MM.1S (cell line): ENCODE measurements at regions not wholly inside any gene's neighbourhood (a gene's known extent, or its start where the extent isn't known, plus 50 kb on each side); places are given as distances from the start of the nearest gene placed in this dataset.

Source experiments
- DNase-seq: peaks from one replicate; pipeline ENCODE4 v3.0.0-alpha.2; 2015
- H2AFZ ChIP-seq: fragments of 300-600 bp; sonication (generic); 2 replicates; pipeline ENCODE4 v1.6.0; 2016; ENCODE audit warnings: antibody characterized with exemption, low read length
- H3F3A ChIP-seq: fragments of 300-600 bp; sonication (generic); 2 replicates; pipeline ENCODE4 v1.6.1; 2016; ENCODE audit warnings: mild to moderate bottlenecking, antibody characterized with exemption, low read length, moderate library complexity, mixed read lengths; ENCODE audit not compliant: insufficient read depth
- H3K27ac ChIP-seq: fragments of 300-600 bp; sonication (generic); 2 replicates; pipeline ENCODE4 v1.5.1; 2016; ENCODE audit warnings: mild to moderate bottlenecking, low read length
- H3K27me3 ChIP-seq: fragments of 300-600 bp; sonication (generic); replicated peaks from 2 replicates; pipeline ENCODE4 v1.6.0; 2016; ENCODE audit warnings: low read length; ENCODE audit not compliant: insufficient read depth
- H3K36me3 ChIP-seq: fragments of 300-600 bp; sonication (generic); replicated peaks from 2 replicates; pipeline ENCODE4 v1.6.1; 2016; ENCODE audit warnings: mild to moderate bottlenecking, low read length, mixed read lengths; ENCODE audit not compliant: insufficient read depth
- H3K4me1 ChIP-seq: fragments of 300-600 bp; sonication (generic); 2 replicates; pipeline ENCODE4 v1.6.1; 2016; ENCODE audit warnings: low read length, mixed read lengths
- H3K4me2 ChIP-seq: fragments of 300-600 bp; sonication (generic); 2 replicates; pipeline ENCODE4 v1.6.0; 2016; ENCODE audit warnings: low read depth, low read length
- H3K4me3 ChIP-seq: fragments of 300-600 bp; sonication (generic); 2 replicates; pipeline ENCODE4 v1.5.1; 2016; ENCODE audit warnings: low read length, mixed read lengths
- H3K79me2 ChIP-seq: fragments of 300-600 bp; sonication (generic); 2 replicates; pipeline ENCODE4 v1.6.1; 2016; ENCODE audit warnings: mixed run types, low read length, mixed read lengths
- H3K9ac ChIP-seq: fragments of 300-600 bp; sonication (generic); 2 replicates; pipeline ENCODE4 v1.6.1; 2016; ENCODE audit warnings: low read length, mixed read lengths
- H3K9me2 ChIP-seq: fragments of 300-600 bp; sonication (generic); replicated peaks from 2 replicates; pipeline ENCODE4 v1.6.1; 2016; ENCODE audit warnings: mild to moderate bottlenecking, low read length, mixed read lengths; ENCODE audit not compliant: insufficient read depth
- H3K9me3 ChIP-seq: fragments of 300-600 bp; sonication (generic); replicated peaks from 2 replicates; pipeline ENCODE4 v1.6.1; 2016; ENCODE audit warnings: mild to moderate bottlenecking, low read length, mixed read lengths; ENCODE audit not compliant: insufficient read depth
- H4K20me1 ChIP-seq: fragments of 300-600 bp; sonication (generic); 2 replicates; pipeline ENCODE4 v1.6.1; 2016; ENCODE audit warnings: mild to moderate bottlenecking, low read length, moderate library complexity, mixed read lengths; ENCODE audit not compliant: insufficient read depth
- EZH2 ChIP-seq: fragments of 300-600 bp; sonication (generic); optimal IDR thresholded peaks from 2 replicates; pipeline ENCODE3; 2017; ENCODE audit warnings: low read depth, mild to moderate bottlenecking, antibody characterized with exemption, low read length, mixed read lengths
- EZH2phosphoT487 ChIP-seq: fragments of 300-600 bp; sonication (generic); IDR thresholded peaks from 2 replicates; pipeline ENCODE4 v1.6.1; 2018; ENCODE audit warnings: antibody characterized with exemption, low read length
- TF ChIP-seq, protein P1 (sequence below): fragments of 300-600 bp; sonication (generic); IDR thresholded peaks from 2 replicates; pipeline ENCODE4 v1.5.1; 2016; ENCODE audit warnings: antibody characterized with exemption, low read length, mixed read lengths

DNA sequence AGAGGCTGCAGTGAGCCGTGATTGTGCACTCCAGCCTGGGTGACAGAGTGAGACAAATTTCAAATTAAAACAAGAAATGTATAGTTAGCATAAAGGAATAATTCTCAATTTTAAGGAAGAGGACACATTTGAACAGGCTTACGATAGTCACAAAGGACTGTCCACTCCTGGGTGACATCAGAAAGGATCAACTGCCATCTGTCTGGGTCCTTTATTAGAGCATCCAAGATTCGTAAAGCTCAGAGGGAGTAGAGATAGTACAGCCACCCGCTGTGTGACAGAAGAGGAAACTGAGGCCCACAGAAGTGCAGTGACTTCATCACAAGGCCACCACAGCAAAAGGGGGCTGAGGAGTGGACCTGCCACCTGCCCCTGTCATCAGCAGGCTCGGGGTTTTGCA, 149.3 kb upstream of the RBPJ start:
- Histone ChIP-seq H3K36me3 (no peaks in the 10 kb centered on the region), H4K20me1 (no peaks in the 10 kb centered on the region)

DNA sequence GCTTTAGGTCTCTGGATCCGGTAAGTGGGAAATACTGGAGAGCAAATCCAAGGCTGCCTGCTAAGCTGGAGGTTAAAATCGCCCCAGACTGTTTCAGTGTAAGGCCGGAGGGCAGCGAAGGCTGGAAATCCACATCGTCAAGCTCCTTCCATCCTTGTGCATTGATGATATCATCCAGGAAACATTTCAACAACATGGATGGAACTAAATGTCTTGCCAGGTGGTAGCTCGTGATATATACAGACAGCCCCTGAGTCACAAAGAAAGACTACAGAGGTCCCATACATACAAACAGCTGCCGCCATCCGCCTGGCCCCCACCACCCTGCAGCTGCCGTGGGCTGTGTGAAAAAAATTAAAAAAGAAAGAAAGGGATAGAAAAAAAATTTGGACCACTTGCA, 148.9 kb upstream of the RBPJ start:
- H2AFZ ChIP-seq: no peak overlapping the region
- H3K79me2 ChIP-seq: no peaks in the 10 kb centered on the region
- H3K36me3 ChIP-seq: no peaks in the 10 kb centered on the region
- no peak overlapping the region for H3K27ac ChIP-seq
- no peaks in the 10 kb centered on the region for H3K4me1 ChIP-seq
- H3K9me2 ChIP-seq: no peaks in the 10 kb centered on the region
- H3K4me2 ChIP-seq: no peak overlapping the region
- no peaks in the 10 kb centered on the region for H3K9me3 ChIP-seq
- no peaks in the 10 kb centered on the region for H3F3A ChIP-seq
- TF ChIP-seq EZH2phosphoT487 (no peak), EZH2 (no peak)
- TF ChIP-seq, protein P1, sequence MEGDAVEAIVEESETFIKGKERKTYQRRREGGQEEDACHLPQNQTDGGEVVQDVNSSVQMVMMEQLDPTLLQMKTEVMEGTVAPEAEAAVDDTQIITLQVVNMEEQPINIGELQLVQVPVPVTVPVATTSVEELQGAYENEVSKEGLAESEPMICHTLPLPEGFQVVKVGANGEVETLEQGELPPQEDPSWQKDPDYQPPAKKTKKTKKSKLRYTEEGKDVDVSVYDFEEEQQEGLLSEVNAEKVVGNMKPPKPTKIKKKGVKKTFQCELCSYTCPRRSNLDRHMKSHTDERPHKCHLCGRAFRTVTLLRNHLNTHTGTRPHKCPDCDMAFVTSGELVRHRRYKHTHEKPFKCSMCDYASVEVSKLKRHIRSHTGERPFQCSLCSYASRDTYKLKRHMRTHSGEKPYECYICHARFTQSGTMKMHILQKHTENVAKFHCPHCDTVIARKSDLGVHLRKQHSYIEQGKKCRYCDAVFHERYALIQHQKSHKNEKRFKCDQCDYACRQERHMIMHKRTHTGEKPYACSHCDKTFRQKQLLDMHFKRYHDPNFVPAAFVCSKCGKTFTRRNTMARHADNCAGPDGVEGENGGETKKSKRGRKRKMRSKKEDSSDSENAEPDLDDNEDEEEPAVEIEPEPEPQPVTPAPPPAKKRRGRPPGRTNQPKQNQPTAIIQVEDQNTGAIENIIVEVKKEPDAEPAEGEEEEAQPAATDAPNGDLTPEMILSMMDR: no peak
- no peak overlapping the region for H3K4me3 ChIP-seq
- DNase-seq: no peak
- no peak overlapping the region for H3K9ac ChIP-seq
- H4K20me1 ChIP-seq: no peaks in the 10 kb centered on the region
- H3K27me3 ChIP-seq: no peaks in the 10 kb centered on the region

More for the DNA sequence above, 149.3 kb upstream of the RBPJ start:
- H3K27ac ChIP-seq: no peak overlapping the region
- H3K4me1 ChIP-seq: no peaks in the 10 kb centered on the region
- no peaks in the 10 kb centered on the region for H3F3A ChIP-seq
- H2AFZ ChIP-seq: no peak overlapping the region
- H3K79me2 ChIP-seq: no peaks in the 10 kb centered on the region
- no peak overlapping the region for H3K4me2 ChIP-seq
- no peaks in the 10 kb centered on the region for H3K9me2 ChIP-seq
- H3K4me3 ChIP-seq: no peak overlapping the region
- no peaks in the 10 kb centered on the region for H3K27me3 ChIP-seq
- no peak for TF ChIP-seq EZH2phosphoT487
- TF ChIP-seq, protein P1: no peak
- no peak for TF ChIP-seq EZH2
- H3K9ac ChIP-seq: no peak overlapping the region
- no peak for DNase-seq
- H3K9me3 ChIP-seq: no peaks in the 10 kb centered on the region

DNA sequence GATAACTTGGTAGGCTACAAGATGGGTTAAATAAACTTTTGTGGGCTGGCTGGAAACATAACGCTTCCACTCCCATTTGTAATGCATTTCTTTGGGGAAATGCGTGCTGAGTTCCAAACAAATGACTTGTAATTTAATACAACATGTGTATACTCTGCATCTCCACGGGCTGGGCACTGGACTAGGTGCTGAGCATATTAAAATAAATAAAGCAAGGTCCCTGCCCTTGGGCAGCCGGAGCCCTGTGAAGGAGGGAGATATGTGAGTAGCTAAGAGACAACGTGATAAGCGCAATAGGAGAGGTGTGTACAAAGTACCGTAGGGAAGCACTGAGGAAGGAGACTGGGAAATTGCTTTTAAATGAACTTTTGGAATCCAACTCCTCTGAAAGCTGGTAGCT, 147.2 kb upstream of the RBPJ start:
- Histone ChIP-seq H3F3A (no peaks in the 10 kb centered on the region), H3K9me3 (no peaks in the 10 kb centered on the region), H3K27me3 (no peaks in the 10 kb centered on the region), H3K36me3 (no peaks in the 10 kb centered on the region), H2AFZ (no peak overlapping the region), H3K9ac (no peak overlapping the region), H3K27ac (no peak overlapping the region), H4K20me1 (no peaks in the 10 kb centered on the region), H3K4me2 (no peak overlapping the region), H3K79me2 (no peaks in the 10 kb centered on the region), H3K4me3 (no peak overlapping the region), H3K4me1 (no peaks in the 10 kb centered on the region), H3K9me2 (no peaks in the 10 kb centered on the region)
- no peak for DNase-seq
- TF ChIP-seq, protein P1: no peak
- TF ChIP-seq EZH2: no peak
- no peak for TF ChIP-seq EZH2phosphoT487

DNA sequence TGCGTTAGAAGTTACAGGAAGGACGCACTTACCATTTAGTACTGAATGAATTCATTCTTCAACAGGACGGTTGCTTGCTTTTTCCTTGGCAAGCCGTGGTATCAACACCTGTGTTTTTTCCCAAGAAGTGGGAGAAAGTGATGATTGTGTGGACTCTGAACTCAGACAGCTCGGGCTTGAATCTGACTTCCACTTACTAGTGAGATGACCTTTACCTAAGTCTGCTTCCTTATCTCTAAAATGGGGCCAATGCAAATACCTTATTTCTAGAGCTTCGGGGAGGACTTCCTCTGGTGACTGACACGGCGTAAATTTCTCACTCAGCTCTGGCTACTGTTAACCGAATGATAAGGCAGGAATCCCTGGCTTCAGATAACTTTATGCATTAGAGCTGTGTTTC, 146.8 kb upstream of the RBPJ start:
- no peak overlapping the region for H3K4me2 ChIP-seq
- H3K9me2 ChIP-seq: no peaks in the 10 kb centered on the region
- no peaks in the 10 kb centered on the region for H3K9me3 ChIP-seq
- no peak for TF ChIP-seq EZH2
- no peak for TF ChIP-seq EZH2phosphoT487
- TF ChIP-seq, protein P1: no peak
- no peaks in the 10 kb centered on the region for H3K27me3 ChIP-seq
- no peak overlapping the region for H3K4me3 ChIP-seq
- H3K36me3 ChIP-seq: no peaks in the 10 kb centered on the region
- H4K20me1 ChIP-seq: no peaks in the 10 kb centered on the region
- no peaks in the 10 kb centered on the region for H3K4me1 ChIP-seq
- H3K27ac ChIP-seq: no peak overlapping the region
- H3F3A ChIP-seq: no peaks in the 10 kb centered on the region
- H3K79me2 ChIP-seq: no peaks in the 10 kb centered on the region
- no peak for DNase-seq
- no peak overlapping the region for H2AFZ ChIP-seq
- no peak overlapping the region for H3K9ac ChIP-seq
